Panc1 (cell line): ENCODE measurements at regions not wholly inside any gene's neighbourhood (a gene's known extent, or its start where the extent isn't known, plus 50 kb on each side); places are given as distances from the start of the nearest gene placed in this dataset.

ENCODE experiments used
- ATAC-seq: fragments of 200-7000 bp; cut with Tn5 transposase; 2 replicates; pipeline ENCODE4 v1.9.1; 2020; ENCODE audit warnings: mild to moderate bottlenecking, moderate library complexity
- BruUV-seq: library from RNA; stranded (reverse); fragments of 400-500 nt; replicated peaks from 2 replicates; lab custom pipeline; 2021; lab: Mats Ljungman, UMichigan
- CTCF ChIA-PET: fragments of 300-600 bp; sonication (Branson Sonifier 250); formaldehyde crosslinking; loops from one replicate; lab custom pipeline; 2022; ENCODE audit warnings: antibody characterized with exemption; lab: Charles Lee
- POLR2A ChIA-PET: fragments of 300-600 bp; sonication (Branson Sonifier 250); formaldehyde crosslinking; loops from one replicate; lab custom pipeline; 2022; ENCODE audit warnings: antibody characterized with exemption; lab: Charles Lee
- DNase-seq: peaks from one replicate; pipeline ENCODE4 v3.0.0-alpha.2; 2010; ENCODE audit warnings: low read depth, low spot score
- H3K27ac ChIP-seq: 2 replicates; pipeline ENCODE4 v1.5.1; 2011; ENCODE audit warnings: mild to moderate bottlenecking, low read length, inconsistent platforms
- H3K27me3 ChIP-seq: fragments of 200-500 bp; sonication (Bioruptor generic); 2 replicates; pipeline ENCODE4 v1.6.0; 2014; ENCODE audit warnings: low read length, inconsistent platforms; ENCODE audit not compliant: control insufficient read depth, insufficient read depth
- H3K36me3 ChIP-seq: fragments of 200-500 bp; sonication (Bioruptor generic); 2 replicates; pipeline ENCODE4 v1.5.1; 2014; ENCODE audit warnings: inconsistent platforms, mild to moderate bottlenecking, low read length, moderate library complexity; ENCODE audit not compliant: control insufficient read depth, insufficient read depth
- H3K4me1 ChIP-seq: 2 replicates; pipeline ENCODE4 v1.5.1; 2011; ENCODE audit warnings: inconsistent platforms, mild to moderate bottlenecking, low read length, moderate library complexity; ENCODE audit not compliant: control insufficient read depth, insufficient read depth
- H3K4me3 ChIP-seq, 2 experiments: 2 replicates each; pipeline ENCODE4 v1.5.1; 2011 to 2012; ENCODE audit warnings: low read depth in 2 of 2, low read length in 2 of 2, mild to moderate bottlenecking in 2 of 2, inconsistent platforms in 1 of 2, moderate library complexity in 1 of 2
- H3K9me3 ChIP-seq: fragments of 200-500 bp; sonication (Bioruptor generic); 2 replicates; pipeline ENCODE4 v1.5.1; 2014; ENCODE audit warnings: low read depth, mild to moderate bottlenecking, inconsistent platforms, low read length, moderate library complexity; ENCODE audit not compliant: control insufficient read depth, insufficient read depth
- CTCF ChIP-seq: fragments of 450-650 bp; IDR thresholded peaks from 2 replicates; pipeline ENCODE4 v1.5.1; 2017; ENCODE audit warnings: mild to moderate bottlenecking
- POLR2AphosphoS5 ChIP-seq: IDR thresholded peaks from 2 replicates; pipeline ENCODE4 v1.6.1; 2012; ENCODE audit warnings: mild to moderate bottlenecking, low read depth, low read length, moderate library complexity
- SIN3A ChIP-seq: IDR thresholded peaks from 2 replicates; pipeline ENCODE4 v1.6.1; 2012; ENCODE audit warnings: low read depth, mild to moderate bottlenecking, low read length, moderate library complexity, borderline replicate concordance; ENCODE audit not compliant: insufficient read depth
- TCF7L2 ChIP-seq: IDR thresholded peaks from 2 replicates; pipeline ENCODE4 v1.6.1; 2011; ENCODE audit warnings: mild to moderate bottlenecking, low read depth, low read length, inconsistent platforms
- in situ Hi-C: cut with HindIII; loops from 2 replicates; pipeline ENCODE4 v1.10.0; 2016; ENCODE audit warnings: low sequenced_read_pairs, low pct_unique_long_range_greater_than_20kb
- intact Hi-C: fragments of 100-400 bp; cut with micrococcal nuclease; formaldehyde crosslinking; loops from one replicate; pipeline ENCODE4 v1.10.0; 2022; ENCODE audit not compliant: unreplicated experiment
- TF ChIP-seq, protein P1 (sequence below), 2 experiments: IDR thresholded peaks; 2 replicates each; pipeline ENCODE4 v1.6.1; 2011 to 2012; ENCODE audit warnings: low read depth in 2 of 2, control low read depth in 1 of 2, low read length in 1 of 2, mild to moderate bottlenecking in 1 of 2, moderate library complexity in 1 of 2; ENCODE audit not compliant: insufficient read depth in 1 of 2

DNA sequence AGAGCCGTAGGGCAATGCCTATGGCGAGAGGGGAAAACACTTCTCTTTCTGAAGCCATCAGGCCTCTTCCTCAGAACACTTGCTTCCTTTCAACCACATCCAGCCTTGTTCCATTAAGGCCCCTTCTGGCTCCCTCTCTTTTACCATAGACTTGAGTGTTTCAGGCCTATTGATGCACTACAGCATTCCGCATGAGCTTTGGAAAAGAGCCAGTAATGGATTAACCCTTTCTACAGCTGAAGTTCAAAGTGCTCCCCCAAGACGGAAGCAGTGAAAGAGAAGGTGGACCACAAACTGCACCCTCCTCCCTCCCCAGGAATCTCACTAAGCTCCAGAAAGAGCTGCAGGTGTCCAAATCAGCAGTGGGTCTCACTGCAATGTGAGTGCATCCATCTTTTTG lies 102.7 kb upstream of the C7orf33 start:
- Histone ChIP-seq H3K4me3 (no peak overlapping the region), H3K27ac (no peak overlapping the region), H3K36me3 (no peaks in the 10 kb centered on the region), H3K9me3 (no peaks in the 10 kb centered on the region), H3K27me3 (peaks cover 9% of the 10 kb centered on the region; the same call in 1 of the 2 replicates), H3K4me1 (no peaks in the 10 kb centered on the region; the same call in 1 of the 2 replicates)
- BruUV-seq, result no TSS peak
- ChIA-PET POLR2A (no interaction called here), CTCF (no interaction called here)
- DNase-seq (no peak), ATAC-seq (no peak)
- TF ChIP-seq, protein P1, sequence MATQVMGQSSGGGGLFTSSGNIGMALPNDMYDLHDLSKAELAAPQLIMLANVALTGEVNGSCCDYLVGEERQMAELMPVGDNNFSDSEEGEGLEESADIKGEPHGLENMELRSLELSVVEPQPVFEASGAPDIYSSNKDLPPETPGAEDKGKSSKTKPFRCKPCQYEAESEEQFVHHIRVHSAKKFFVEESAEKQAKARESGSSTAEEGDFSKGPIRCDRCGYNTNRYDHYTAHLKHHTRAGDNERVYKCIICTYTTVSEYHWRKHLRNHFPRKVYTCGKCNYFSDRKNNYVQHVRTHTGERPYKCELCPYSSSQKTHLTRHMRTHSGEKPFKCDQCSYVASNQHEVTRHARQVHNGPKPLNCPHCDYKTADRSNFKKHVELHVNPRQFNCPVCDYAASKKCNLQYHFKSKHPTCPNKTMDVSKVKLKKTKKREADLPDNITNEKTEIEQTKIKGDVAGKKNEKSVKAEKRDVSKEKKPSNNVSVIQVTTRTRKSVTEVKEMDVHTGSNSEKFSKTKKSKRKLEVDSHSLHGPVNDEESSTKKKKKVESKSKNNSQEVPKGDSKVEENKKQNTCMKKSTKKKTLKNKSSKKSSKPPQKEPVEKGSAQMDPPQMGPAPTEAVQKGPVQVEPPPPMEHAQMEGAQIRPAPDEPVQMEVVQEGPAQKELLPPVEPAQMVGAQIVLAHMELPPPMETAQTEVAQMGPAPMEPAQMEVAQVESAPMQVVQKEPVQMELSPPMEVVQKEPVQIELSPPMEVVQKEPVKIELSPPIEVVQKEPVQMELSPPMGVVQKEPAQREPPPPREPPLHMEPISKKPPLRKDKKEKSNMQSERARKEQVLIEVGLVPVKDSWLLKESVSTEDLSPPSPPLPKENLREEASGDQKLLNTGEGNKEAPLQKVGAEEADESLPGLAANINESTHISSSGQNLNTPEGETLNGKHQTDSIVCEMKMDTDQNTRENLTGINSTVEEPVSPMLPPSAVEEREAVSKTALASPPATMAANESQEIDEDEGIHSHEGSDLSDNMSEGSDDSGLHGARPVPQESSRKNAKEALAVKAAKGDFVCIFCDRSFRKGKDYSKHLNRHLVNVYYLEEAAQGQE (IDR thresholded peaks at IDR 0.05; ENCODE audit: insufficient read depth in 1 of 2, low read depth in 2 of 2, low read length in 1 of 2), result no peak
- TF ChIP-seq CTCF, result no peak
- no peak for TF ChIP-seq POLR2AphosphoS5
- no peak for TF ChIP-seq SIN3A
- no peak for TF ChIP-seq TCF7L2
- intact Hi-C loops (no loop called here), in situ Hi-C loops (no loop called here)

DNA sequence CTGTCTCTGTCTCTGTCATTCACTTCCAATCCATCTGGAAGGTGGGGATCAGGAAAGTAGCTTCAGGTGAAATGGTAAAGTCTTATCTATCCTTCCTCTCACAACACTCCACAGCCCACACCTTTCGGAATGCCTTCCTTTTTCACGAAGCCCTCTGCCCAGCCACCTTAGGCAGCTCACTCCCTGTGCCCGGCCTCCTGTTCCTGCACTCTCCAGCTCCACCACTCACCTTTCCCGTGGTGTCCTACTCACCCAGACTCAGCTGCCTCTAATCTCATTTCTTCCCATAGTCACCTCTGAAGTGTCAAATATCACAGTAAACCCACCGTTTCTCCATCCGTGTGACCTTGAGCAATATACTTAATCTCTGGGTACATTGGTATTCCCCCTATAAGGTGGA lies 100.9 kb upstream of the C7orf33 start:
- Histone ChIP-seq H3K36me3 (no peaks in the 10 kb centered on the region), H3K27ac (no peak overlapping the region), H3K4me1 (no peaks in the 10 kb centered on the region; the same call in 1 of the 2 replicates), H3K4me3 (no peak overlapping the region), H3K9me3 (no peaks in the 10 kb centered on the region), H3K27me3 (peaks cover 9% of the 10 kb centered on the region; the same call in 1 of the 2 replicates)
- no peak for TF ChIP-seq TCF7L2
- TF ChIP-seq CTCF, result no peak
- TF ChIP-seq, protein P1 (IDR thresholded peaks at IDR 0.05; ENCODE audit: insufficient read depth in 1 of 2, low read depth in 2 of 2, low read length in 1 of 2), result no peak
- TF ChIP-seq SIN3A, result no peak
- TF ChIP-seq POLR2AphosphoS5, result no peak
- DNase-seq (no peak), ATAC-seq (no peak)
- POLR2A ChIA-PET, result no interaction called here
- CTCF ChIA-PET, result no interaction called here
- intact Hi-C loops, result no loop called here
- no TSS peak for BruUV-seq
- in situ Hi-C loops, result no loop called here
